HepG2 (cell line): ENCODE measurements at regions not wholly inside any gene's neighbourhood (a gene's known extent, or its start where the extent isn't known, plus 50 kb on each side); places are given as distances from the start of the nearest gene placed in this dataset.

Experiments used
- ATAC-seq: fragments of 200-7000 bp; cut with Tn5 transposase; 3 replicates; pipeline ENCODE4 v1.9.1; 2020; ENCODE audit warnings: mild to moderate bottlenecking, moderate library complexity
- BruUV-seq: library from RNA; stranded (reverse); fragments of 400-500 nt; replicated peaks from 2 replicates; lab custom pipeline; 2021; lab: Mats Ljungman, UMichigan
- CTCF ChIA-PET: fragments of 300-600 bp; formaldehyde crosslinking; extraction: SDS; loops from one replicate; lab custom pipeline; 2021; ENCODE audit warnings: low total read pairs, inconsistent platforms, low intra/inter-chr PET ratio; lab: Yijun Ruan, JAX
- POLR2A ChIA-PET: fragments of 350-600 bp; sonication (Branson Sonifier 250); formaldehyde crosslinking; loops from one replicate; lab custom pipeline; 2020; ENCODE audit warnings: antibody characterized with exemption, inconsistent platforms; lab: Yijun Ruan, JAX
- DNase-seq: peaks from one replicate; pipeline ENCODE4 v3.0.0-alpha.2; 2015; ENCODE audit warnings: low spot score
- FAIRE-seq: peaks from 3 replicates; lab custom pipeline; 2011; peaks lifted over from hg19 to GRCh38; lab: Jason Lieb, UNC
- H2AFZ ChIP-seq: one replicate; pipeline ENCODE4 v1.6.1; 2011; ENCODE audit warnings: low read length, inconsistent platforms
- H3K27ac ChIP-seq: fragments of 300-600 bp; 3 replicates; pipeline ENCODE4 v1.8.0; 2011; ENCODE audit warnings: mixed run types, mild to moderate bottlenecking, mixed read lengths, low read length, inconsistent platforms; ENCODE audit not compliant: insufficient read depth; ENCODE audit errors: extremely low read length
- H3K27me3 ChIP-seq, 2 experiments: fragments of 200-600 bp in 1 of 2; 2 replicates in 1 of 2; 3 replicates in 1 of 2; pipeline versions ENCODE4 v1.6.0 to v1.8.0; 2011; ENCODE audit warnings: low read length in 2 of 2, mild to moderate bottlenecking in 2 of 2, moderate library complexity in 2 of 2, inconsistent platforms in 1 of 2; ENCODE audit not compliant: insufficient read depth in 2 of 2, control insufficient read depth in 1 of 2
- H3K36me3 ChIP-seq, 2 experiments: fragments of 200-600 bp in 1 of 2; replicated peaks in 1 of 2; 2 replicates in 1 of 2; 3 replicates in 1 of 2; pipeline versions ENCODE4 v1.5.1 to v1.8.0; 2011; ENCODE audit warnings: low read length in 2 of 2, inconsistent platforms in 1 of 2; ENCODE audit not compliant: insufficient read depth in 2 of 2, control insufficient read depth in 1 of 2
- H3K4me1 ChIP-seq: 2 replicates; pipeline ENCODE4 v1.5.1; 2012; ENCODE audit warnings: low read length, inconsistent platforms; ENCODE audit not compliant: insufficient read depth
- H3K4me2 ChIP-seq: 2 replicates; pipeline ENCODE4 v1.6.0; 2011; ENCODE audit warnings: low read depth, low read length, inconsistent platforms
- H3K4me3 ChIP-seq, 3 experiments: fragments of 200-600 bp in 1 of 3; sonication (generic), shearing (Covaris generic) in 1 of 3; replicated peaks in 1 of 3; 2 replicates each; pipeline ENCODE4 v1.5.1; 2011 to 2016; ENCODE audit warnings: low read length in 3 of 3, inconsistent platforms in 2 of 3, low read depth in 2 of 3, mild to moderate bottlenecking in 2 of 3, control low read depth in 1 of 3, mixed read lengths in 1 of 3; ENCODE audit not compliant: insufficient read depth in 1 of 3
- H3K79me2 ChIP-seq: one replicate; pipeline ENCODE4 v1.6.1; 2011; ENCODE audit warnings: low read length, inconsistent platforms; ENCODE audit not compliant: insufficient read depth
- H3K9ac ChIP-seq: 2 replicates; pipeline ENCODE4 v1.6.0; 2011; ENCODE audit warnings: mild to moderate bottlenecking, low read depth, low read length, inconsistent platforms; ENCODE audit not compliant: insufficient read depth
- H3K9me3 ChIP-seq: 2 replicates; pipeline ENCODE4 v1.5.1; 2012; ENCODE audit warnings: mild to moderate bottlenecking, low read length
- H4K20me1 ChIP-seq: 2 replicates; pipeline ENCODE4 v1.6.0; 2011; ENCODE audit warnings: inconsistent platforms, mild to moderate bottlenecking, low read length, moderate library complexity; ENCODE audit not compliant: insufficient read depth
- CEBPB ChIP-seq: IDR thresholded peaks from 2 replicates; pipeline ENCODE4 v1.6.1; 2011; ENCODE audit warnings: low read depth, low read length, improper control_type of control experiment, borderline replicate concordance
- FOXC1 ChIP-seq: sonication (generic); formaldehyde crosslinking; IDR thresholded peaks from 2 replicates; pipeline ENCODE4 v1.8.0; 2022; ENCODE audit warnings: mild to moderate bottlenecking, missing genetic modification reagents, borderline replicate concordance
- HMG20B ChIP-seq: conservative IDR thresholded peaks from 2 replicates; pipeline ENCODE4 v1.6.1; 2016; ENCODE audit warnings: missing genetic modification reagents, missing compliant biosample characterization
- SRSF4 ChIP-seq: fragments of 200-400 bp; formaldehyde crosslinking; IDR thresholded peaks from one replicate; pipeline ENCODE4 v1.6.1; 2018; ENCODE audit warnings: mild to moderate bottlenecking, low read depth, low read length, moderate library complexity; ENCODE audit not compliant: poor library complexity, severe bottlenecking
- THYN1 ChIP-seq: sonication (generic); formaldehyde crosslinking; IDR thresholded peaks from 2 replicates; pipeline ENCODE4 v1.8.1; 2023; ENCODE audit warnings: low read depth, mild to moderate bottlenecking, moderate library complexity, missing genetic modification reagents, borderline replicate concordance
- ZNF121 ChIP-seq: sonication (generic); formaldehyde crosslinking; IDR thresholded peaks from 2 replicates; pipeline ENCODE4 v1.5.0; 2020; ENCODE audit warnings: mild to moderate bottlenecking, missing genetic modification reagents
- ZNF530 ChIP-seq: sonication (generic); formaldehyde crosslinking; IDR thresholded peaks from 2 replicates; pipeline ENCODE4 v1.5.0; 2020; ENCODE audit warnings: low read depth, mild to moderate bottlenecking, missing genetic modification reagents
- ZNF782 ChIP-seq: sonication (generic); formaldehyde crosslinking; IDR thresholded peaks from 2 replicates; pipeline ENCODE4 v1.4.0; 2020; ENCODE audit warnings: missing genetic modification reagents, mild to moderate bottlenecking, borderline replicate concordance
- ZNF788 ChIP-seq: sonication (generic); formaldehyde crosslinking; IDR thresholded peaks from 2 replicates; pipeline ENCODE4 v1.5.0; 2020; ENCODE audit warnings: mild to moderate bottlenecking, missing genetic modification reagents, borderline replicate concordance
- WGBS: methylation state at CpG from one replicate; pipeline ENCODE4 v1.1.6; 2017; ENCODE audit warnings: low lambda C conversion rate; 5-methylcytosine and 5-hydroxymethylcytosine counted together
- in situ Hi-C: cut with HindIII; loops from 2 replicates; pipeline ENCODE4 v1.10.0; 2017; ENCODE audit warnings: low pct_unique_long_range_greater_than_20kb; ENCODE audit not compliant: extremely low pct_ligation_motif_present
- intact Hi-C: fragments of 100-400 bp; cut with micrococcal nuclease; formaldehyde crosslinking; loops from one replicate; pipeline ENCODE4 v1.10.0; 2022; ENCODE audit not compliant: unreplicated experiment
- TF ChIP-seq, protein P1 (sequence below): conservative IDR thresholded peaks from 2 replicates; pipeline ENCODE4 v1.6.1; 2018; ENCODE audit warnings: missing genetic modification reagents
- TF ChIP-seq, protein P2 (sequence below): sonication (generic); formaldehyde crosslinking; conservative IDR thresholded peaks from 2 replicates; pipeline ENCODE4 v1.8.0; 2022; ENCODE audit warnings: low read depth, missing genetic modification reagents

DNA sequence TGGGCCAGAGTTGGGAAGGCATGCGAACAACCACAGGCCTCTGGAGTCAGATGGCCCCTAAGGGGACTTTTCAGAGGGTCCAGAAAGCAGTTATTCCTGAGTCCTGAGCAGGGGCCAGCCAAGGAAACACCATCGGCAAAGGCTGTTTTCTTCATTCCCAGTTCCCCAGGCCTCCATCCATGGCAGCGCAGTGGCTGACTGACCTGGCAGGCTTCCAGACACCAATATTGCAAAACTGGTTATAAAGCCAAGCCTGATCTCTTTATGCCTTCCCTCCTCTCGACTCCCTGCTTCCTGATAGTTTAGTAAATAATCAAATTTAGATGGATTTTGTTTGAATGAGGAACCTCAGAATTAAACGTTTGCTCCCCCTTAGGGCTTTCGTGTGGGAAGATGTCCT is 133.4 kb upstream of the ITGA6 start:
- no peak overlapping the region for H3K4me2 ChIP-seq
- H4K20me1 ChIP-seq = no peaks in the 10 kb centered on the region
- no peak for TF ChIP-seq ZNF530 (CRISPR knock-in tag)
- peak; percentile 43 for TF ChIP-seq CEBPB
- H3K4me3 ChIP-seq = no peak overlapping the region
- in situ Hi-C loops (no loop called here), intact Hi-C loops (no loop called here)
- H3K4me1 ChIP-seq = no peaks in the 10 kb centered on the region
- ATAC-seq (peak; percentile 42; the same call in 1 of the 3 replicates), FAIRE-seq (no peak), DNase-seq (no peak)
- H3K27ac ChIP-seq = no peak overlapping the region
- ChIA-PET CTCF (no interaction called here), POLR2A (no interaction called here)
- WGBS = 16% methylated on average over 6 of the region's 6 CpGs
- H3K9ac ChIP-seq = no peak overlapping the region
- H2AFZ ChIP-seq = no peak overlapping the region
- BruUV-seq = no TSS peak
- no peaks in the 10 kb centered on the region for H3K9me3 ChIP-seq
- H3K36me3 ChIP-seq = no peaks in the 10 kb centered on the region
- peaks cover 0 to 19% of the 10 kb centered on the region in 2 experiments; a peak in 2 of 5 replicates for H3K27me3 ChIP-seq
- no peaks in the 10 kb centered on the region for H3K79me2 ChIP-seq

DNA sequence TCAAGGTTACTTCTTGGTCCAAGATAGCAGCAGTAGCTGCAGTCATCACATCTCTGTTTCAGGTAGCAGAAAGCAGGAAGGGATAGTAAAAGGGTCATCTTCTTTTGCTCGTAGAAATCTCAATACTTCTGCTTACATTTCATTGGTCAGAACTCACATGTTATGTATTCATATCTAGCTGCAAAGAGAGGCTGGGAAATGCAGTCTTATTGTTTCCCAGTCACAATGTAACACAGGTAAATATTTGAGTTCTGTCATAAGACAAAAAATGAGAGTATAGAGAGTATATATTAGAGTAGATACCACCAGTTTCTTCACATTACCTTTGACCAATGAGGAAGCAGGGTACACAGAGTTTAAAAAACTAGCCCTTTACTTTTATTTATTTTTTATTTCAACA is 132.4 kb upstream of the ITGA6 start:
- Histone ChIP-seq H3K36me3 (no peaks in the 10 kb centered on the region), H4K20me1 (no peaks in the 10 kb centered on the region), H3K4me2 (no peak overlapping the region), H3K79me2 (no peaks in the 10 kb centered on the region), H2AFZ (no peak overlapping the region), H3K27me3 (peaks cover 0 to 23% of the 10 kb centered on the region in 2 experiments; a peak in 2 of 5 replicates), H3K4me3 (no peak overlapping the region), H3K9me3 (no peaks in the 10 kb centered on the region), H3K9ac (no peak overlapping the region), H3K4me1 (no peaks in the 10 kb centered on the region), H3K27ac (no peak overlapping the region)
- ATAC-seq = no peak
- no peak for DNase-seq
- TF ChIP-seq SRSF4 (no peak), FOXC1 (no peak), ZNF121 (CRISPR knock-in tag) (no peak), HMG20B (CRISPR knock-in tag) (no peak), ZNF782 (no peak), THYN1 (CRISPR knock-in tag) (no peak), ZNF788 (CRISPR knock-in tag) (no peak)
- TF ChIP-seq, protein P1, sequence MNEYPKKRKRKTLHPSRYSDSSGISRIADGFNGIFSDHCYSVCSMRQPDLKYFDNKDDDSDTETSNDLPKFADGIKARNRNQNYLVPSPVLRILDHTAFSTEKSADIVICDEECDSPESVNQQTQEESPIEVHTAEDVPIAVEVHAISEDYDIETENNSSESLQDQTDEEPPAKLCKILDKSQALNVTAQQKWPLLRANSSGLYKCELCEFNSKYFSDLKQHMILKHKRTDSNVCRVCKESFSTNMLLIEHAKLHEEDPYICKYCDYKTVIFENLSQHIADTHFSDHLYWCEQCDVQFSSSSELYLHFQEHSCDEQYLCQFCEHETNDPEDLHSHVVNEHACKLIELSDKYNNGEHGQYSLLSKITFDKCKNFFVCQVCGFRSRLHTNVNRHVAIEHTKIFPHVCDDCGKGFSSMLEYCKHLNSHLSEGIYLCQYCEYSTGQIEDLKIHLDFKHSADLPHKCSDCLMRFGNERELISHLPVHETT (CRISPR knock-in tag) = no peak
- TF ChIP-seq, protein P2, sequence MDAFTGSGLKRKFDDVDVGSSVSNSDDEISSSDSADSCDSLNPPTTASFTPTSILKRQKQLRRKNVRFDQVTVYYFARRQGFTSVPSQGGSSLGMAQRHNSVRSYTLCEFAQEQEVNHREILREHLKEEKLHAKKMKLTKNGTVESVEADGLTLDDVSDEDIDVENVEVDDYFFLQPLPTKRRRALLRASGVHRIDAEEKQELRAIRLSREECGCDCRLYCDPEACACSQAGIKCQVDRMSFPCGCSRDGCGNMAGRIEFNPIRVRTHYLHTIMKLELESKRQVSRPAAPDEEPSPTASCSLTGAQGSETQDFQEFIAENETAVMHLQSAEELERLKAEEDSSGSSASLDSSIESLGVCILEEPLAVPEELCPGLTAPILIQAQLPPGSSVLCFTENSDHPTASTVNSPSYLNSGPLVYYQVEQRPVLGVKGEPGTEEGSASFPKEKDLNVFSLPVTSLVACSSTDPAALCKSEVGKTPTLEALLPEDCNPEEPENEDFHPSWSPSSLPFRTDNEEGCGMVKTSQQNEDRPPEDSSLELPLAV (CRISPR knock-in tag) = no peak
- FAIRE-seq = no peak
- intact Hi-C loops = no loop called here
- in situ Hi-C loops = no loop called here
- ChIA-PET CTCF (no interaction called here), POLR2A (no interaction called here)
- BruUV-seq = no TSS peak
- WGBS = 19% methylated on average over 1 of the region's 1 CpG
